ENCODE measurements at regions not wholly inside any gene's neighbourhood (a gene's known extent, or its start where the extent isn't known, plus 50 kb on each side); places are given as distances from the start of the nearest gene placed in this dataset.

DNA sequence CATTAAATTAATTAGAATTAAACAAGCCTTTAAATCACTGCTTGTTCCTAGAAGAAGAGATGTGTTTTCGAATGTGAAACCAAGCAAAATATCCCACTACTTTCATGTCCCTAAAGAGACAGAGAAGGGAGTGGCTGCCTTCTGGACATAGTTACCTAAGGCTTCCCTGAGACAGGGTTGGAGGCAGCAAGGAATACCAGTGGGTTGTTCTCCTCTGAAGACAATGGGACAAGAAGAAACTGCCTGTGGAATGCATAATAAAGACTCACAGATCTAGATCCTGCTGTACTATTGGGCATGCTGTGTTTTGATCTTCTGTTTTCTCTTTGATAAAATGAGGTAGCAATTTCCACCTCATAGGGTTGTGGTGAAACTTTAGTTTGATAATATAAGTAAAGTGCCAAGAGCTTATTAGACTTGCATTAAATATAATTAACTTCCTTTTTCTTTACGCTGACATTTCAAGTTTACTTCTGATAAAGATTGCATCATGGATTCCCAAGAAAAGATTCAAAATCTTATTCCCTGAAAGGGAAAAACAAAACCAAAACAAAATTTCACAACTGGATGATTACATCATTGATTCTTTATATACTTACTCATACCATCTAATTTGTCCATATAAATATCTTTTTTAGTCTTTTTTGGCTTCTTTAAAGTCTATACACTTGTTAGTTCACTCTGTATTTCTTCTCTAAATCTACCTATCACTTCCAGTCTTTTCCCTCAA lies 621.3 kb downstream of the ETS1 start:
- TF ChIP-seq, protein P1, sequence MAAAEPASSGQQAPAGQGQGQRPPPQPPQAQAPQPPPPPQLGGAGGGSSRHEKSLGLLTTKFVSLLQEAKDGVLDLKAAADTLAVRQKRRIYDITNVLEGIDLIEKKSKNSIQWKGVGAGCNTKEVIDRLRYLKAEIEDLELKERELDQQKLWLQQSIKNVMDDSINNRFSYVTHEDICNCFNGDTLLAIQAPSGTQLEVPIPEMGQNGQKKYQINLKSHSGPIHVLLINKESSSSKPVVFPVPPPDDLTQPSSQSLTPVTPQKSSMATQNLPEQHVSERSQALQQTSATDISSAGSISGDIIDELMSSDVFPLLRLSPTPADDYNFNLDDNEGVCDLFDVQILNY (CRISPR knock-in tag; IDR thresholded peaks at IDR 0.05), result no peak
- TF ChIP-seq, protein P2, sequence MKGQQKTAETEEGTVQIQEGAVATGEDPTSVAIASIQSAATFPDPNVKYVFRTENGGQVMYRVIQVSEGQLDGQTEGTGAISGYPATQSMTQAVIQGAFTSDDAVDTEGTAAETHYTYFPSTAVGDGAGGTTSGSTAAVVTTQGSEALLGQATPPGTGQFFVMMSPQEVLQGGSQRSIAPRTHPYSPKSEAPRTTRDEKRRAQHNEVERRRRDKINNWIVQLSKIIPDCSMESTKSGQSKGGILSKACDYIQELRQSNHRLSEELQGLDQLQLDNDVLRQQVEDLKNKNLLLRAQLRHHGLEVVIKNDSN (CRISPR knock-in tag; IDR thresholded peaks at IDR 0.05), result no peak
- TF ChIP-seq ZNF121 (CRISPR knock-in tag; IDR thresholded peaks at IDR 0.05) (no peak), JAZF1 (CRISPR knock-in tag; IDR thresholded peaks at IDR 0.05) (no peak), SMAD3 (CRISPR knock-in tag; IDR thresholded peaks at IDR 0.05; ENCODE audit: borderline replicate concordance) (no peak), CREB1 (CRISPR knock-in tag; IDR thresholded peaks at IDR 0.05) (no peak), ZBTB21 (CRISPR knock-in tag; IDR thresholded peaks at IDR 0.05; ENCODE audit: borderline replicate concordance) (no peak), SP1 (CRISPR knock-in tag; conservative IDR thresholded peaks at IDR 0.05) (no peak)
- TF ChIP-seq, protein P3, sequence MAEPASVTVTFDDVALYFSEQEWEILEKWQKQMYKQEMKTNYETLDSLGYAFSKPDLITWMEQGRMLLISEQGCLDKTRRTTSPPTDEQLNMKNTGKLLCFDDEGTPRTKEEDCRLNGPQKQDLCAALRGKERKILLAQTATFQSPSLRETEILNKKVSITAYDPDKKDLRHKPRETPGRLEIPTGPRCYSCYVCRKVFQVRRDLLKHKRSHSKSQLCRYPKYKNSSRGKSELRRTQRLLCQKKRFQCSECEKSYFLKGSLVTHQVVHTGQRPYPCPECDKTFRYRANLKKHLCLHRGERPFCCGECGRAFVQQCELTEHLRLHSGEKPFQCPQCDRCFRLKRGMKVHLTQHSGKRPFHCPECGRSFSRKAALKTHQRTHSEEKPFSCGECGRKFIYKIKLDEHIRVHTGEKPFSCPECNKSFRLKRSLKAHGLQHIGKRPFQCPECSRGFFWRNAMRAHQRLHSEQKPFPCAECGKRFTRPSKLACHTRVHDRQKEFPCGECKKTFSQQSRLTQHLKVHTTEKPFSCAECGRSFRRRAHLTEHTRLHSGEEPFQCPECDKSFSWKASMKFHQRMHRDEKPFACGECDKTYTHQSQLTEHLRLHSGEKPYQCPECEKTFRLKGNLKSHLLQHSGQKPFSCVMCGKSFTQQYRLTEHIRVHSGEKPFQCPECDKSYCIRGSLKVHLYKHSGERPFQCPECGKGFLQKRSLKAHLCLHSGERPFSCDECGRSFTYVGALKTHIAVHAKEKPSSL (CRISPR knock-in tag; conservative IDR thresholded peaks at IDR 0.05), result no peak
- TF ChIP-seq, protein P4, sequence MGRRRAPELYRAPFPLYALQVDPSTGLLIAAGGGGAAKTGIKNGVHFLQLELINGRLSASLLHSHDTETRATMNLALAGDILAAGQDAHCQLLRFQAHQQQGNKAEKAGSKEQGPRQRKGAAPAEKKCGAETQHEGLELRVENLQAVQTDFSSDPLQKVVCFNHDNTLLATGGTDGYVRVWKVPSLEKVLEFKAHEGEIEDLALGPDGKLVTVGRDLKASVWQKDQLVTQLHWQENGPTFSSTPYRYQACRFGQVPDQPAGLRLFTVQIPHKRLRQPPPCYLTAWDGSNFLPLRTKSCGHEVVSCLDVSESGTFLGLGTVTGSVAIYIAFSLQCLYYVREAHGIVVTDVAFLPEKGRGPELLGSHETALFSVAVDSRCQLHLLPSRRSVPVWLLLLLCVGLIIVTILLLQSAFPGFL (CRISPR knock-in tag; IDR thresholded peaks at IDR 0.05; ENCODE audit: borderline replicate concordance), result no peak
- TF ChIP-seq, protein P5, sequence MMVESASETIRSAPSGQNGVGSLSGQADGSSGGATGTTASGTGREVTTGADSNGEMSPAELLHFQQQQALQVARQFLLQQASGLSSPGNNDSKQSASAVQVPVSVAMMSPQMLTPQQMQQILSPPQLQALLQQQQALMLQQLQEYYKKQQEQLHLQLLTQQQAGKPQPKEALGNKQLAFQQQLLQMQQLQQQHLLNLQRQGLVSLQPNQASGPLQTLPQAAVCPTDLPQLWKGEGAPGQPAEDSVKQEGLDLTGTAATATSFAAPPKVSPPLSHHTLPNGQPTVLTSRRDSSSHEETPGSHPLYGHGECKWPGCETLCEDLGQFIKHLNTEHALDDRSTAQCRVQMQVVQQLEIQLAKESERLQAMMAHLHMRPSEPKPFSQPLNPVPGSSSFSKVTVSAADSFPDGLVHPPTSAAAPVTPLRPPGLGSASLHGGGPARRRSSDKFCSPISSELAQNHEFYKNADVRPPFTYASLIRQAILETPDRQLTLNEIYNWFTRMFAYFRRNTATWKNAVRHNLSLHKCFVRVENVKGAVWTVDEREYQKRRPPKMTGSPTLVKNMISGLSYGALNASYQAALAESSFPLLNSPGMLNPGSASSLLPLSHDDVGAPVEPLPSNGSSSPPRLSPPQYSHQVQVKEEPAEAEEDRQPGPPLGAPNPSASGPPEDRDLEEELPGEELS (CRISPR knock-in tag; IDR thresholded peaks at IDR 0.05), result no peak
- TF ChIP-seq, protein P6, sequence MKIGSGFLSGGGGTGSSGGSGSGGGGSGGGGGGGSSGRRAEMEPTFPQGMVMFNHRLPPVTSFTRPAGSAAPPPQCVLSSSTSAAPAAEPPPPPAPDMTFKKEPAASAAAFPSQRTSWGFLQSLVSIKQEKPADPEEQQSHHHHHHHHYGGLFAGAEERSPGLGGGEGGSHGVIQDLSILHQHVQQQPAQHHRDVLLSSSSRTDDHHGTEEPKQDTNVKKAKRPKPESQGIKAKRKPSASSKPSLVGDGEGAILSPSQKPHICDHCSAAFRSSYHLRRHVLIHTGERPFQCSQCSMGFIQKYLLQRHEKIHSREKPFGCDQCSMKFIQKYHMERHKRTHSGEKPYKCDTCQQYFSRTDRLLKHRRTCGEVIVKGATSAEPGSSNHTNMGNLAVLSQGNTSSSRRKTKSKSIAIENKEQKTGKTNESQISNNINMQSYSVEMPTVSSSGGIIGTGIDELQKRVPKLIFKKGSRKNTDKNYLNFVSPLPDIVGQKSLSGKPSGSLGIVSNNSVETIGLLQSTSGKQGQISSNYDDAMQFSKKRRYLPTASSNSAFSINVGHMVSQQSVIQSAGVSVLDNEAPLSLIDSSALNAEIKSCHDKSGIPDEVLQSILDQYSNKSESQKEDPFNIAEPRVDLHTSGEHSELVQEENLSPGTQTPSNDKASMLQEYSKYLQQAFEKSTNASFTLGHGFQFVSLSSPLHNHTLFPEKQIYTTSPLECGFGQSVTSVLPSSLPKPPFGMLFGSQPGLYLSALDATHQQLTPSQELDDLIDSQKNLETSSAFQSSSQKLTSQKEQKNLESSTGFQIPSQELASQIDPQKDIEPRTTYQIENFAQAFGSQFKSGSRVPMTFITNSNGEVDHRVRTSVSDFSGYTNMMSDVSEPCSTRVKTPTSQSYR (CRISPR knock-in tag; IDR thresholded peaks at IDR 0.05), result no peak
- TF ChIP-seq, protein P7, sequence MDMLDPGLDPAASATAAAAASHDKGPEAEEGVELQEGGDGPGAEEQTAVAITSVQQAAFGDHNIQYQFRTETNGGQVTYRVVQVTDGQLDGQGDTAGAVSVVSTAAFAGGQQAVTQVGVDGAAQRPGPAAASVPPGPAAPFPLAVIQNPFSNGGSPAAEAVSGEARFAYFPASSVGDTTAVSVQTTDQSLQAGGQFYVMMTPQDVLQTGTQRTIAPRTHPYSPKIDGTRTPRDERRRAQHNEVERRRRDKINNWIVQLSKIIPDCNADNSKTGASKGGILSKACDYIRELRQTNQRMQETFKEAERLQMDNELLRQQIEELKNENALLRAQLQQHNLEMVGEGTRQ (CRISPR knock-in tag; IDR thresholded peaks at IDR 0.05), result no peak
- peak; percentile 74 for ATAC-seq
- peaks cover 9% of the 10 kb centered on the region for H3K9me3 Mint-ChIP-seq
- ChIA-PET CTCF (no interaction called here), POLR2A (no interaction called here)
- H3K27ac Mint-ChIP-seq, result no peak overlapping the region
- no peaks in the 10 kb centered on the region for H3K27me3 Mint-ChIP-seq (ENCODE audit: low read depth)
- no peaks in the 10 kb centered on the region for H3K4me1 Mint-ChIP-seq
- H3K4me3 Mint-ChIP-seq, result no peak overlapping the region
- H3K36me3 Mint-ChIP-seq, result no peaks in the 10 kb centered on the region
- DNase-seq (ENCODE audit: low spot score), result no peak

DNA sequence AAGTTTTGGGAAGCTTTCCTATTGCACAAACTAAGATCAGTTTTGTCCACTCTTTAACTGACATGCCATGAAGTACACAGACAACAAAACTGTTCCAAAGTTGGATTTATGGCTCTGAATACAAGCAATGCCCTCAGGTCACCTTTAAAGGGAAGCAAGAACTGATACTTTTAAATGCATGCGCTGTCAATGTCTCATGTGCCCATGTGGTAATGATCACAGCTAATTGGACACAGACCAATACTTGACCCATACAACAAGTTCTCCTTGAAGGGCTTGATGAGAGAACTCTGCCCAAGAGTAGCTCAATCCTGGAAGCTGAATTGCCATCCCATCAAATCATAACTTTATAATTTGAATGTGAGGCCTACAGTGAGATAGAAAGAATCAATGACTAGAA lies 624.9 kb downstream of the ETS1 start:
- no peak overlapping the region for H3K27ac Mint-ChIP-seq
- TF ChIP-seq TEAD1 (CRISPR knock-in tag; IDR thresholded peaks at IDR 0.05) (no peak), JUN (CRISPR knock-in tag; IDR thresholded peaks at IDR 0.05) (no peak)

More for the DNA sequence above, 624.9 kb downstream of the ETS1 start:
- ChIA-PET POLR2A (no interaction called here), CTCF (interaction anchor here (1.4 kb wide), 1 partner anchor 119 kb away, joined by 4 read pairs; no protein-coding TSS in a partner anchor)
- no peaks in the 10 kb centered on the region for H3K4me1 Mint-ChIP-seq
- no peaks in the 10 kb centered on the region for H3K27me3 Mint-ChIP-seq (ENCODE audit: low read depth)
- no peaks in the 10 kb centered on the region for H3K9me3 Mint-ChIP-seq
- ATAC-seq, result no peak
- DNase-seq (ENCODE audit: low spot score), result no peak
- no peak overlapping the region for H3K4me3 Mint-ChIP-seq
- H3K36me3 Mint-ChIP-seq, result no peaks in the 10 kb centered on the region

All from WTC11 (cell line).